ENCODE measurements at regions not wholly inside any gene's neighbourhood (a gene's known extent, or its start where the extent isn't known, plus 50 kb on each side); places are given as distances from the start of the nearest gene placed in this dataset.
"Not testable (repeated sequence)": the region's sequence is repeated elsewhere in the genome, so short reads cannot be mapped to it uniquely, and the experiment has no call there.

DNA sequence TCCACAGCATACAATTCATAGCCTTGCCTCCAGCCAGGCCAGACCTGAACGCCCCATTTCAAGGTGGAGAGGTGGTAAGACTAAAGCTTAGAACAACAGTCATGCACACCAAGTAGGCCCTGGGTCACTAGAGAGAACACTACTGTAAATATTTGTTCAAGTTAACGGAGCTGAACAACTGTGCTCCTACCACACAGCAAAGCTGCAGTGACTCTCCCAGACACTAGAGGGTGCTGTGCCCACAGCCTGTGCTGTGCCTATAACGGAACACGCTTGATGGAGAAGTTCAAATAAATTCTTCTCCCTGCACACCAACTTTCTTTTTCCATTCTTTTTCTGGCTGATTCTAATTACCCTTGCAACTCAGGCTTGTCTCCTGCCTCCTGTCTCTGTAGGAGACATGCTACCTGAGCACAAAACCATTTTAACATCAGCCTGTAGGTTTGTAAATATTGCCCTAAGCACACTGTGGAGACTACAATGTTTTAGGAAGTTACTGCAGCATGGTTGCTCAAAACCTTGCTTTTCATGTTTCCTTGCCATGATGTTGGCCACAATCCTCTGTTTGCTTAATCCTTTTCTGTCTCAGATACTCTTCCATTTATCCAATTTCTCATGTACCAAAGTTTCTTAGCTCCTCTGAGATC is 103.1 kb upstream of the TERB2 start:
- TF ChIP-seq, protein P1, sequence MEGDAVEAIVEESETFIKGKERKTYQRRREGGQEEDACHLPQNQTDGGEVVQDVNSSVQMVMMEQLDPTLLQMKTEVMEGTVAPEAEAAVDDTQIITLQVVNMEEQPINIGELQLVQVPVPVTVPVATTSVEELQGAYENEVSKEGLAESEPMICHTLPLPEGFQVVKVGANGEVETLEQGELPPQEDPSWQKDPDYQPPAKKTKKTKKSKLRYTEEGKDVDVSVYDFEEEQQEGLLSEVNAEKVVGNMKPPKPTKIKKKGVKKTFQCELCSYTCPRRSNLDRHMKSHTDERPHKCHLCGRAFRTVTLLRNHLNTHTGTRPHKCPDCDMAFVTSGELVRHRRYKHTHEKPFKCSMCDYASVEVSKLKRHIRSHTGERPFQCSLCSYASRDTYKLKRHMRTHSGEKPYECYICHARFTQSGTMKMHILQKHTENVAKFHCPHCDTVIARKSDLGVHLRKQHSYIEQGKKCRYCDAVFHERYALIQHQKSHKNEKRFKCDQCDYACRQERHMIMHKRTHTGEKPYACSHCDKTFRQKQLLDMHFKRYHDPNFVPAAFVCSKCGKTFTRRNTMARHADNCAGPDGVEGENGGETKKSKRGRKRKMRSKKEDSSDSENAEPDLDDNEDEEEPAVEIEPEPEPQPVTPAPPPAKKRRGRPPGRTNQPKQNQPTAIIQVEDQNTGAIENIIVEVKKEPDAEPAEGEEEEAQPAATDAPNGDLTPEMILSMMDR (IDR thresholded peaks at IDR 0.05): not testable (repeated sequence)
- not testable (repeated sequence) for TF ChIP-seq POLR2A, EP300 (IDR thresholded peaks at IDR 0.05)
